HG02938 (cell line): ENCODE measurements at regions not wholly inside any gene's neighbourhood (a gene's known extent, or its start where the extent isn't known, plus 50 kb on each side); places are given as distances from the start of the nearest gene placed in this dataset.
"Not testable (repeated sequence)": the region's sequence is repeated elsewhere in the genome, so short reads cannot be mapped to it uniquely, and the experiment has no call there.

Experiments
- ATAC-seq: cut with Tn5 transposase; IDR thresholded peaks from one replicate; pipeline ENCODE4 v1.9.1; 2021; ENCODE audit warnings: mild to moderate bottlenecking, moderate library complexity; ENCODE audit not compliant: unreplicated experiment

GRCh38 chr22:47355776-47356510 is 593.5 kb downstream of the TBC1D22A start:
- no peak for ATAC-seq

DNA sequence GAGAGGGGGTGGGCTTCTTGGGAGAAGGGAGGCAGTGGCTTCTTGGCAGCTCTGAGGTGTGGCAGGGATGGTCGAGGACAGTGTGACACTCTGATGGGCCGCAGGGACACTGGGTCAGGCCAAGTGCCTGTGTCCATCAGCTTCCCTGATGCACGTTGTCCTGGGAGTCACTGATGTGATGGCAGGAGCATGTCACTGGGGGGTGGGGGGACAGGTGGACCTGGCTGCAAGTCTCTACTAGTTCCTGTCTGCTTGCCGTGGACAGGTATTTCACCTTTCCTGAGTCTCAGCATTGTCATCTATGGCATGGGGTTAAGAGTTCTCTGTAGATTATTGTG is 592.9 kb downstream of the TBC1D22A start:
- ATAC-seq = no peak

- ATAC-seq = no peak
Measured at GRCh38 chr22:47354668-47355387, 592.4 kb downstream of the TBC1D22A start.

DNA sequence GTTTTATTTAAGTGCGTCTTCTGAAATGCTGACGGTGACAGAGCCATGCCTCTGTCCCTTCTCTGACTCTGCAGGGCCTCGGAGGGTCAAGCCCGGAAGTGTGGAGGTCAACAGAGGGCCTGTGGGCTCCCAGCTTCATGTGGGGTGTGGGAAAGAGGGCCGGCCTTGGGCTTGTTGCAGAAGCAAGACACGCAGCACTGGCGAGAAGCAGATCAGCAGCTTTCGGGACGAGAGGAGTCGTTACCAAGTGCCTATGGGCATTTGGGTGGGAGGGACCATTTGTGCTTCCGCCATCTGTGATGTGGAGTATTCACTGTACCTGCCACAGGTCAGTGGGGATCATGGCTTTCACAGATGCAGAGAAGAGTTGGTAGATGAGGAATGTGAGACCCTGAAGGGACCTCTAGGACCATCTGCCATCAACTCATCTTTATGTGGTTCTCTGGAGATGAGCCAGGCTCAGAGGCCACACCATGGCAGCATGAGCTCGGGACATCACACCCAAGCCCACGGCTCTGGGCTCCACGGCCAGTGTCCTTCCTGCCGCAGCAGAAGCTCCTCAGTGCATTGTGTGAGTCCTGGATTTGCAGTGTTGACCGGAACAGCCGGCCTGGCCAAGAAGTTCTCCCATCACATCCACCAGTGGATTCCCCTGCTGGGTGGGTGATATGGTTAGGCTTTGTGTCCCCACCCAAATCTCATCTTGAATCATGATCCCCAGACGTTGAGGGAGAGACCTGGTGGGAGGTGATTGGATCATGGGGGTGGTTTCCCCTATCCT is 590.7 kb downstream of the TBC1D22A start:
- ATAC-seq = no peak

- ATAC-seq = no peak
Measured at GRCh38 chr22:47351836-47352579, 589.6 kb downstream of the TBC1D22A start.

DNA sequence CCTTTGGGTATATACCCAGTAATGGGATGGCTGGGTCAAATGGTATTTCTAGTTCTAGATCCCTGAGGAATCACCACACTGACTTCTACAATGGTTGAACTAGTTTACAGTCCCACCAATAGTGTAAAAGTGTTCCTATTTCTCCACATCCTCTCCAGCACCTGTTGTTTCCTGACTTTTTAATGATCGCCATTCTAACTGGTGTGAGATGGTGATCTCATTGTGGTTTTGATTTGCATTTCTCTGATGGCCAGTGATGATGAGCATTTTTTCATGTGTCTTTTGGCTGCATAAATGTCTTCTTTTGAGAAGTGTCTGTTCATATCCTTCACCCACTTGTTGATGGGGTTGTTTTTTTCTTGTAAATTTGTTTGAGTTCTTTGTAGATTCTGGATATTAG is 583.8 kb downstream of the TBC1D22A start:
- ATAC-seq = not testable (repeated sequence)

GRCh38 chr22:47345025-47345424 is 582.6 kb downstream of the TBC1D22A start:
- ATAC-seq = no peak

DNA sequence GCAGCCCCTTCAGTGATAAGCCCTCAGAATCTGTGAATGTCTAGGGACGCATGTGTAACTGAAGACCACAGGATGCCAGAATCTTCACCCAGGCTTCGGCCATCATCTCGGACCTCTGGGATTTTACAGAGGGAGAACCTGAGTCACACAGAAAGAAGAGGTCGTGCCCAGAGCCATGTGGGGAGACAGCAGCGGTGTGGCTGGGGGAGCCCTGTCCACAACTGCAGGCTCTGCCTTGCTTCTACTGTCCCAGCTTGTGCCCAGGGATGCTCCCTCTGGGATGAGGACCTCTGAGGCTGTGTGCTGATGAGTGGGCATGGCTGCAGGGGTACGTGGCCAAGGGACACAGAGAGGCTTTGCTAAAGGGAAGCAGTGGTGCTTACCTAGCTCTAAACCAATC is 582.0 kb downstream of the TBC1D22A start:
- no peak for ATAC-seq

GRCh38 chr22:47343611-47344010 is 581.2 kb downstream of the TBC1D22A start:
- no peak for ATAC-seq

GRCh38 chr22:47342446-47342845 is 580.0 kb downstream of the TBC1D22A start:
- ATAC-seq = no peak

DNA sequence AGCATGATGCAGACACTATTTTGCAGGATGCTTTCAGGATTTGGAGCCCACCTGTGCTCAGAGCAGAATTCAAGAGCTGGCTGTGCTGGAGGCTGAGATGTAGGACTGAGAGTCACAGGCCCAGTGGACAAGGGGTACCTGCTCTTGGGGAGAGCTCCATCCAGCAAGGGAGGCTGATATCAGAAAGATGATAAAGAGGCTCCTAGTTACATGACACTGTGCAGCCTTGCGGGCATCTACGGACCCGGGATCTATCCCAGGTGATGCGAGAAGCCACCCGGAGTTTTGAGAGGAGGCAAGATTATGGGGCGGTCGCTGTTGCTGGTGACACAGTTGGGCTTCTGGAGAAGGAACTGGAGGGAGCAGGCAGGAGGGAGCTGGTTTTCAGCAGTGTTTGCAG is 579.0 kb downstream of the TBC1D22A start:
- ATAC-seq = no peak

GRCh38 chr22:47340851-47341436 is 578.5 kb downstream of the TBC1D22A start:
- no peak for ATAC-seq

GRCh38 chr22:47337161-47337621 is 574.7 kb downstream of the TBC1D22A start:
- ATAC-seq = no peak

- ATAC-seq = no peak
Measured at GRCh38 chr22:47335958-47336357, 573.5 kb downstream of the TBC1D22A start.

GRCh38 chr22:47335460-47335859 is 573.0 kb downstream of the TBC1D22A start:
- ATAC-seq = no peak

DNA sequence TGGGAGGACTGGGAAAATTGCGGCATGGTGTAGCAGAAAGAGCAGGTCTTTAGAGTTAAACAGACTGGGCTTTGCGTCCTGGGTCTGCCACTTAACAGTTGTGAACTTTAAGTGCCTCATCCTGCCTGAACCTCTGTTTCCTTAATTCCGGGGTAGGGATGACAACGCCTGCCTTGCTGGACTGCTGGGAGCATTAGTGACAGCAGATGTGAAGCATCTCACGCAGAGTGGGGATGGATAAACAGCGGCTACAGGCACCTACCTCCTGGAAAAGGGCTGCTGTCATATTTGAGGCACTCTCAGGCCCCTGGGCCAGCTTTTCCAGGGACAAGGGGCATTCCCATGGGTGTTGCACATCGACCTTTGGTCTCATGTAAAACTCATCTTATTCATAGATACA is 572.2 kb downstream of the TBC1D22A start:
- ATAC-seq = no peak

DNA sequence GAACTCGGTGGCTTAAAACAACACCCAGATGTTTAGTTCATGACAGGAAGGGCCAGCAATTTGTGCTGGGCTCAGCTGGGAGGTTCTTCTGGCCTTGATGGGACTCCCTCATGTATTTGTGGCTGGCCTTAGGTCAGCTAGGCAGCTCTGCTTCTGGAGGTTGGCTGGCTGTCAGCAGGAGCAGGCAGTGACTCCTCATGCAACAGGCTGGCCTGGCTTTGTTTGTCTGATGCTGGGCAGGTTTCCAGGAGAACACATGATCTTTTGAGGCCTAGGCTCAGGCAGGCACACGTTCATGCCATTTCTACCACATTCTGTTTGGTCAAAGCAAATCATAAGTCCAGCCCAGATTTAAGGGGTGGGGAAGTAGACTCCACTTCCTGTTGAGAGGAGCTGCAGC is 571.2 kb downstream of the TBC1D22A start:
- ATAC-seq = no peak

GRCh38 chr22:47332246-47332980 is 570.0 kb downstream of the TBC1D22A start:
- no peak for ATAC-seq

GRCh38 chr22:47331750-47332149 is 569.3 kb downstream of the TBC1D22A start:
- ATAC-seq = no peak
